ENCODE measurements at regions not wholly inside any gene's neighbourhood (a gene's known extent, or its start where the extent isn't known, plus 50 kb on each side); places are given as distances from the start of the nearest gene placed in this dataset.

DNA sequence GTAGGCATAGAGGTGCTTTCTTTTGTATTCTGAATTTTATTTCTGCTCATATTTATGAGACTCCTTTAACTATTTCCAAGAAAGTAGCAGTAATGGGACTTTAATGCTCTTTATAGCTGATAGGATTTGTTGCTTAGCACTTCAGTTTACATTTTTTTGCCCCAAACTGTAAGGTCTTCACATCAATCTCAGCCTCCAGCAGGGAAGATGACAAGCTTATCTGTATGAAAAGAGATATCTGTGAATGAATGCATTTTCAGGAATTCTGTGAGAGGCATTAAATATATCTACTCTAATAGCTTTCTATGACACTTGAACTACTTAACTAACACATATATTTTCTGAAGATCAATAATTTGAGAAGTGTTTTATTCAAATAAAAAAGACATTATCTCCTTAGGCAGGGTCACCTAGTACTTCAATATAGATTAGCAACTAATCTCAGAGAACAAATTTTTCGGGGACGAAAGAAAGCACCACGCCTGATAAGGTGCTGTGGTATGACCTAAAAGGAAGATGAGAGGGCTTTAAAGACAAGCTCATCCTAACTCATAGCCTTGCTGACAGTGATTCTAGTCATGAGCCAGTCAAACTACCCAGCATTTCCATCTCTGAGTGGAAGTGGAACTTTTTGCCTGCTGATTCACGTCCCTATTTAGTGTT lies 766.1 kb upstream of the CNTNAP5 start:
- TF ChIP-seq POLR2A (IDR thresholded peaks at IDR 0.05): no peak
- TF ChIP-seq CTCF (IDR thresholded peaks at IDR 0.05): no peak

Measured in body of pancreas (tissue), 4 donors.